OCI-LY1 (cell line): ENCODE measurements at regions not wholly inside any gene's neighbourhood (a gene's known extent, or its start where the extent isn't known, plus 50 kb on each side); places are given as distances from the start of the nearest gene placed in this dataset.

Experiments
- CTCF ChIP-seq: fragments of 200-600 bp; sonication (generic), shearing (Covaris generic); IDR thresholded peaks from 2 replicates; pipeline ENCODE4 v1.5.1; 2017; ENCODE audit warnings: mild to moderate bottlenecking, antibody characterized with exemption, low read length, moderate library complexity, mixed read lengths
- EZH2 ChIP-seq: fragments of 200-600 bp; sonication (generic), shearing (Covaris generic); IDR thresholded peaks from 2 replicates; pipeline ENCODE4 v1.8.0; 2017; ENCODE audit warnings: borderline replicate concordance, mixed run types, mild to moderate bottlenecking, antibody characterized with exemption, low read length, moderate library complexity, mixed read lengths

GRCh38 chr2:71822463-71822862 is 325.2 kb downstream of the CYP26B1 start:
- TF ChIP-seq CTCF (no peak), EZH2 (no peak)
